ACHN (cell line): ENCODE measurements at regions not wholly inside any gene's neighbourhood (a gene's known extent, or its start where the extent isn't known, plus 50 kb on each side); places are given as distances from the start of the nearest gene placed in this dataset.

ENCODE experiments used
- DNase-seq: peaks from one replicate; pipeline ENCODE4 v3.0.0-alpha.2; 2015
- in situ Hi-C: cut with HindIII; loops from 2 replicates; pipeline ENCODE4 v1.10.0; 2017; ENCODE audit warnings: low sequenced_read_pairs, low pct_ligation_motif_present, low pct_unique_long_range_greater_than_20kb

DNA sequence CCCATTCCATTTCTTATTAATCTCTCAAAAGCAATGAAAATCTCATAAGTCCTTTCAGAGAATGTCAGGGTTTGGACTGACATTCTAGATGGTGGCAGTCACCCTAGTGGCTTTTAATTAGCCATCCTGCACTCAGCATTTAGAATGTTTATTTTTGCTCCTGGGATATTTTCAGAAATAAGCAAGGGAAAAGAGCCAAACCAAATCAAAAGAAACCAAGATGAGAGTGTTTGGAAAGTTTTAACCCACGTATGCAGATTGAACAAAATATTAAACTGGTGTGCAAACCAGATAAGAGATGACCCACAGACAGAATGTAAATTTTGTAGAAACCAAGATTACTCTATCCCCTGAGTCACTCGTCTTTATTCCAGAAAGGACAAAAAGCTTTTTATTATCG, 275.8 kb downstream of the SQOR start:
- DNase-seq, result no peak
- in situ Hi-C loops, result no loop called here

DNA sequence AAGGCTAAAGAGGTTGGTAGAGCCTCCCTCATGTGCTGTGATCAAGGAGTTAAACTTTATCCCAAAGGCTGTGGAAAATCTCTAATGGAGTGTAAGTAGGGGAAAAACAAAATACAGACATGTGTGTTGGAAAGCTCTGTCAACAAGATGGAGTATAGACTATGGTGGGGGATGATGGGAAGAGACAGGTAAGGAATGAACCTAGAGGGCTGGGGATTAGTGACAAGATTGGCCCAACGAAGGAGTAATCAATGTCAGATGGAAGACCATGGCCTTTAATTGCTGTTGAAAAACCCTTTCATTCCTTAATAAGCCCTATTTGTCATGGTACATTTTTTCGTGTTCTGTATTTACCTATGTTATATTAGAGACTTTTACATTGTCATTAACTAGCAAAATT, 278.6 kb downstream of the SQOR start:
- no peak for DNase-seq
- in situ Hi-C loops, result no loop called here

DNA sequence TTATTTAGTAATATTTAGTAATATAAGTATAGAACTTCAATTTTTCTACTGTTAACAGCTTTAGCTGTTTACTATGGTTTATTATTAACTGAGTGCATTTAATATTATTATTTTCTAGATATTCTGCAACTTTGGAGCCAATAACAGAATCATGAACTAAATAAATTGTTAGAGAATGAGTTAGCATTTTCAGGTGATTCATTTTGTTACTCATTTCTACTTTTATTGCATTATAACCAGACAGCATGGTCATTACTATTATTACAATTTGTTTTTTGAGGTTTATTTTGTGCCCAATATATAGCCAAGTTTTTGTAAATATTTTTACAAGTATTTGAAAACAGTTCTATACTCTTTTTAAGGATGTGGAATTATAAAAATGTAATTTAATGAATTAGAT, 279.6 kb downstream of the SQOR start:
- in situ Hi-C loops, result no loop called here
- no peak for DNase-seq

DNA sequence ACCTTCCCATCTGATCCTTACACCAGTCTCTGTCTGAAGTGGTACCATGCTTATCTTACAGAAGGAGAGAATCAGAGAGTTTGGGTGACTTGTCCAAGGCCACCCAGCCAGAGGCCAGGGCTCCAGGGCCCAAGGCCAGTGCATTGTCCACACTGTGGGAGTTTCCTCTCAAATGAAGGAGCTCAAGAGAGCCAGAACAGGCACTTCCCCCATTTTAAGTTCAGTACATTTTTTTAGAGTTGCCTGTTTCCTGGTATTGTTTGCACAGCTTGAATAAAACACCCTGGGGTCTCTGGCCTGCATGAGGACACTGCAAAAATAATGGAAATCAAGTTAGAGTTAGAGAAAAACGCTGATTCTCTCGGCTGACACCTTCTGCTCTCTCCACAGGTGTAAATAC, 284.0 kb downstream of the SQOR start:
- no peak for DNase-seq
- in situ Hi-C loops, result no loop called here

DNA sequence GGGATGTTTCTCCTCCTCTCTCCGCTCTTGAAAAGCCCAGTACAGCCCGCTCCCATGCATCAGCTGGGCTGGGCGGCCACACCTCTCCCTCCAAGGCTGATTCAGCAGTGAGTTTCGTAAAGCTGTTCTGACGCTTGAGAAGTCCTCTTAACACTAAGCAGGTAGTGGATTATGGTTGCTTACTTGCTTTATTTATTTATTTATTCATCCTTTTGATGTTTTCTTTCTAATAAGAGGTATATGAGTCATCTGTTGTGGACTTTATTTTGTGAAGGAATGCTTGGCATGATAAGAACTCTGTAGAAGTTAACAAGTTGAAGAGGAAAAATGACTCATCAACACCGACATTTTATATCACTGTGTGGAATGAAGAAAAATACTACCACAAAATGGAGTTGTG, 285.0 kb downstream of the SQOR start:
- peak; percentile 66 for DNase-seq
- in situ Hi-C loops, result no loop called here

DNA sequence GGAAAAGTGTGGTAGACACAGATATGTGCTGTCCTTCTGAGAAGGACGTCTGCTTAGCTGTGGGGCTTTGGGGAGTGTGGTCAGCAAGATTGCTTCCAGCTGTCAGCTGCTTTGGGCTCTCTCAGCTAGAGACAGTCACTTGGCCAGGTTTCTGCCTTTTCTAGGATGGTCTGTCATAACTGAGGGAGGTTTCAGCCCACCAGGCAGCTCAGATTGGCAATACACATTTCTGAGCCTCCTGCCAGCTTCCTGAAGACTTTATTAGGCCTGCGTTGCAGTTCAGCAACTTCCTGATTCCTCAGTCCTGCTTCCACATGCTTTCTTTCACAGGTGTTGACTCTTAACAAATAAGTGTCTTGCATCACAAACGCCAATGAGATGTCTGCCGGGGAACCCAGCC, 286.5 kb downstream of the SQOR start:
- DNase-seq, result no peak
- in situ Hi-C loops, result no loop called here

DNA sequence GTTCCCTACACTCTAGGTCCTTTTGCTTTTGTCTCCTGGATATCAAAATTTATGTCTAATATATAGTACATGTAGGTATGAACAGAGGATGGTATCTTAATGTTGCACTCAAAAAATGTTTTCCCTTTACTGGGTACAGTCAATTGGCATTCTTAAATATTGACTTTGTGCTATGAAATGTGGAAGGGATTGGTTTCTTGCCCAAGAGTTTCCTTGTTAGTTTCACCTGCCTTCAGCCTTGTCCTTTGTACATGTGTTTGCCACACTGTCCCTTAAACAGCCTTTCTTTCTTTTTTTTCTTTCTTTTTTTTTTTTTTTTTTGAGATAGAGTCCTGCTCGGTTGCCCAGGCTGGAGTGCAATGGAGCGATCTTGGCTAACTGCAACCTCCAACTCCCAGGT, 287.1 kb downstream of the SQOR start:
- in situ Hi-C loops, result no loop called here
- no peak for DNase-seq

DNA sequence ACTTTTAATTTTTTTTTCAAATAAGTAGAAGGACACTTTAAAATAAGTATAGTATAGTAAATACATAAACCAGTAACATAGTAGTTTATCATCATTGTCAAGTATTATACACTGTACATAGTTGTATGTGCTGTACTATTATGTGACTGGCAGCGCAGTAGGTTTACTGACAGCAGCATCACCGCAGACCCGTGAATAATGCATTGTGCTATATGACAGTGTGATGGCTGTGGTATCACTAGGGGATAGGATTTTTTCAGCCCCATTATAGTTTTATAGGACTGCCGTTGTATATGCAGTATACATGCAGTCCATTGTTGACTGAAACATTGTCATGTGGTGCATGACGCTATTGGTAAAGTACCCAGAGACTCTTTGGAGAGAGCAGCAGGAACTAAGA, 306.5 kb downstream of the SQOR start:
- no peak for DNase-seq
- in situ Hi-C loops, result no loop called here

DNA sequence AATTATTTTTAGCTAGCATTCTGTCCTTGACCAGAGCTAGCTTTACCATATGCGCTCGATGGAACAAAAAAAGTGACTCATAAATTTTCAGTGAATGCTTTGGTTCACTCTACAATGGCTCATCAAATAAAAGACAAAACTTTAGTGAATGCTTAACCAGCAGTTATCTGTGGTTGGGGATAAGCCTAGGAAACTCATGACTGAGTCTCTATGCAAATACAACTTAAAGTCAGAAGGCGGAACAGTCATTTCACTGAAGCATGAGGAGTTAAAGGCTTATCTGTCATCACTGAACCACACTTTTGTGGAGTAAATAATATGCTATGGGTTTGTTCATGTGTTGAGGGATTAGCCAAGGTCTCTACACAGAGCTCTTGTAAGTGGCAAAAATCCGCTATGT, 308.4 kb downstream of the SQOR start:
- in situ Hi-C loops, result no loop called here

DNA sequence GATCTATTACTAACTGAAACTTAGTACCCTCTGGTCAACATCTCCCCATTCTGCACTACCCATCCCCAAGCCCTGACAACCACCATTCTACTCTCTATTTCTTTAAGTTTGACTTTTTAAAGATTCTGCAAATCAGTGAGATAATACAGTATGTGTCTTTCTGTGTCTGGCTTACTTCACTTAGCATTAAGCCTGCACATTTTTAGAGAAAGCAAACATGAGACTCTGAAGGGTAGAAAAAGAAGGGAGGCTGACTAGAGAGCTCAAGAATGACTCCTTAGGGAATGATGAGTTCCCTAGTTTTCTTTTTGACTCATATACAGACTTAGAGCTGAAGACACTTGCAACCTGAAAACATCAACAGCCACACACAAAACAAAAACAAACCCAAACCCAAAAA, 311.3 kb downstream of the SQOR start:
- in situ Hi-C loops, result no loop called here
- no peak for DNase-seq

More for the DNA sequence above, 308.4 kb downstream of the SQOR start:
- DNase-seq, result peak; percentile 92

DNA sequence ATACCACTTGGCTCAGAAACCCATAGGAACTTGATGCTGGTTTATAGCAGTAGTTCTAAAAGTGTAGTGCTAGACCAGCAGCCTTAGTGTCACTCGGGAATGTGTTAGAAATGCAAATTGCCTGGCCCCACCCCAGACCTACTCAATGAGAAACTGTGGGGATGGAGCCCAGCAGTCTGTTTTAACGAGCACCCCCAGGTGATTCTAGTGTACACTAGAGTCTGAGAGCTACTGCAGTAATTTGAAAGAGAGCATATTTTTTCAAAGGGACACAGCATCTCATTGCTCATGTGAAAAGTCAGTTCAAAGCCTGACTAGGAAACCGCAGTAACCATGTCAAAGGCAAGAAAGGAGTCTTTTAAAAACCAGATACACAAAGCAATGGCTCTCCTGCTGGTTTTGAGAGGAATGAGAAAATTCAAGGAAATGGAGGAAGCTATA, 313.4 kb downstream of the SQOR start:
- in situ Hi-C loops, result no loop called here
- no peak for DNase-seq

DNA sequence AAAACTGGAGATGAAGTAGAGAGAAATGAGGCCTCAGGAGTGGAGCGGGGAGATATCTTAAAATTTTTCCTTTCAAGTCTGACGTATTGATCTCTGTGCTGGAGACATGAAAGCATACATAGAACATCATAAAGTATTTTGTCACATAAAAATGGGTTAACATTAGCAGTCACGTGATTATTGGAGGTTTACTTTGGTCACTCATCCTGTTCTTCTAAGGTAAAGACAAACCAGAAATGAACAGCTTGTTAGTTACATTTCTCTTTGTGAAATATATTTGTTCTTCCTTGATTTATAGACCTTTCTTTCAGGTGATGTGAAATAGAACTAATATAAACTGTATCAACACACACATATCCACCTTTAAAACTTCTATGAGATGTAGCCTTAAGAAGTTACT, 324.1 kb downstream of the SQOR start:
- in situ Hi-C loops, result no loop called here
- no peak for DNase-seq

DNA sequence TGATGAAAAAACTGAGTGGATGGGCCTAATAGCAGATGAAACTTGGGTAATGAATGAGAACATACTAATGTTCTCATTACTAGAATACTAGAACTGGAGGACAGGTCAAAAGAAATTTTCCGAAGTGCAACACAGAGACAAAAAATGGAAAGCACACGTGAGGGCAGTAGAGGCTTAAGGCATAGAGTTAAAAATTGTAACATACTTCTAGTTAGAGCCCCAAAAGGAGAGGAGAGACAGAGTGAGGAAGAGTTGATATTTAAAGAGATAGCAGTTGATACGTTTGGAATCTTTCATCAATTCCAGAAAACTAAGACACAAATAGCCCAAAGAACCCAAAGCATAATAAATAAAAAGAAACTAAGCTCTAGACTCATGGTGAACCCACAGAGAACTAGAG, 327.9 kb downstream of the SQOR start:
- no peak for DNase-seq
- in situ Hi-C loops, result no loop called here

DNA sequence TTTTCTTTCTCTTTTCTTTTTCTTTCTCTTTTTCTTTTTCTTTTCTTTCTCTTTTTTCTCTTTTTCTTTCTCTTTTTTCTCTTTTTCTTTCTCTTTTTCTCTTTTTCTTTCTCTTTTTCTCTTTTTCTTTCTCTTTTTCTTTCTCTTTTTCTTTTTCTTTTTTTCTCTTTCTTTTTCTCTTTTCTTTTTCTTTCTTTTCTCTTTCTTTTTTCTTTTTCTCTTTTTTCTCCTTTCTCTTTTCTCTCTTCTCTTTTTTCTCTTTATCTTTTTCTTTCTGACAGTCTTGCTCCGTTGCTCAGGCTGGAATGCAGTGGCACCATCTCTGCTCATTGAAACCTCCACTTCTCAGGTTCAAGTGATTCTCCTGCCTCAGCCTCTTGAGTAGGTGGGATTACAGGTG, 335.7 kb downstream of the SQOR start:
- in situ Hi-C loops, result no loop called here
- DNase-seq, result no peak

DNA sequence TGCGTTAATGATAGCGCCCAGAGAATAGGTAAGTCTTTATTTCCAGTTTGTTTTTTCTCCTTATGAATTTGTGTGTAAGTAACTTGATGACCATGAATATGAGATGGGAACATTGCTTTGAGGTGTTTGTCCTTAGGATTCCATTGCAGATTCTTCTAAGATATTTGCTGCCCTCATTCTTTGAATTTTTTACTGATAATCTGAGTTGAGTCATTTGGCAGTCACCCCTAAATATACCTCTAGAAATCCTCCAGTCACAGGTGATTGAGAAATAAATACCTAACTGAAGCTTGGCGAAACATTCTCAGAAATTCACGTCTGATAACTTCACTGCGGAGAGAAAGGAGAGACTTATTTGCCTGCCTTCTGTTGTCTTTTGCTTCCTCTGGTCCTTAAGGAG, 345.5 kb downstream of the SQOR start:
- in situ Hi-C loops, result no loop called here
- DNase-seq, result no peak

DNA sequence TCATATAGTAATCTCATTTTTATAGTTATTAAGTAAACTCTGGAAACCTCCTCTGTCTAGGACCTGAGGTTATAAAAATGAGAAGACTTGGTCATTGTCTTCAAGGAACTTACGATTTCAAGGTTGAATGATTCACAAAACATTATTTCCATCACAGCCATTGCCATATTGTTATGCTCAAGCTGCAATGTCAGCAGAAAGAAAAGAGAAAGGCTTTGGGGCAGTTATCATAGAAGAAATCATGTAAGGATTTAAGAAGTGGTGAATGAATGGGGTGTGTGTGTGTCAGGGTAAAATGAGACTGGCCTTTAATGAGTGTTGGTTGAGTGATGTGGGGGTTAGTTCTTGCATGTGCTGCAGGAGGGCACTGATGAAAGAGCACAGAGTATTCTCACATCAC, 346.8 kb downstream of the SQOR start:
- no peak for DNase-seq
- in situ Hi-C loops, result no loop called here

DNA sequence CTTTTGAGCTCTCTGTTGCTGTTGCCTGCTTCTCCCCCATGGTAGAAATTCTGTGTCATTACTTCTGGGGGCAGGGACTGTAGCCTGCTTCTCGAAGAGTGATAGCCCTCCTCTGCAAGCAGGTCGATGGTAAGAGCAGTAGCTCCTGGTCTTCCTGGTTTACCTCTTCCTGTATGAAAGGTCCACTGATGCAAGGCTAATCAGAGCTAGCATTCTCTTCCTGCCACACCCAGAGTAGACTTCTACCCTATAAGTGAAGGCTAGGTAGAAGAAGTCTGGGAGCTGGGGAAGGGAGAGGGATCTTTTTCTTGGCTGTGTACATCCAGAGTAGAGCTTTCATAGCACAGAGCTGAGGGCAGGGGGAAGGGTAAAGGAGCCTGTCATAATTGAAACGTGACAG, 357.0 kb downstream of the SQOR start:
- in situ Hi-C loops, result no loop called here

DNA sequence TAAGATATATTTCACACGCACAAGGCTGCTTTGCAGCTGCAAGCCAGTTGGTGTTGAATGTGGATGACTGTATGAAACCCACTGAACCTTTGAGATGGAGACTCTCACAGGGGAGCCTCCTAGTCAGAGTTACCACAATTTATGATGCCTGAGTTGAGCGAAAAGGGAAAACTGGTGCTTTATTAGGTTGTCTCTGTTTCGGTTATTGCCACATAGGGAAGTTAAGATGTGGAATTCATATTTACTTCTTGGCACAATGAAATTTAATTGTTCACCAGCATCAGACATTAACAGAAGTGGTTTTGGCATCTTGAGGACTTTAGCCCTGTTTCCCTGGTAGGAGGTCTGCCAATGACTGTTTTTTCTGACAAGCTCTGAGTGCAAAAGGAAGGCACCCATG, 358.2 kb downstream of the SQOR start:
- in situ Hi-C loops, result no loop called here

More for the DNA sequence above, 357.0 kb downstream of the SQOR start:
- DNase-seq, result no peak

DNA sequence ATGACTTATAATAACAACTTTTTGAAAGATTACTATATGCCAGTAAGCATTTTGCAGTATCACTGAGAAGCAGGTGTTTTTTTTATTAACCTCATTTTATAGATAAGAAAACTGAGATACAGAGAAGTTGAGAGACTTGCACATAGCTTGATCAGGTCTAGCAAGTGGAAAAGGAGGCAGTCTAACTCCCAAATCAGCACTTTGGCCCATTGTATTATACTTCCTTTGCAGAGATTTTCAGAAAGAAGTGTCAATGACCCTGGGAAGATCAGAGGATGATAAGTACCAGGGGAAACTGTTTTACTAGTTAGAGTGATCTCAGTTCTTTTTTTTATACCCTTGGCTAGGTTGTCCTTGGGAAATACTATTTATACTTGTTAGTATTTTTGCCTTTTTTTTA, 358.7 kb downstream of the SQOR start:
- in situ Hi-C loops, result no loop called here
- no peak for DNase-seq

More for the DNA sequence above, 358.2 kb downstream of the SQOR start:
- DNase-seq, result no peak

DNA sequence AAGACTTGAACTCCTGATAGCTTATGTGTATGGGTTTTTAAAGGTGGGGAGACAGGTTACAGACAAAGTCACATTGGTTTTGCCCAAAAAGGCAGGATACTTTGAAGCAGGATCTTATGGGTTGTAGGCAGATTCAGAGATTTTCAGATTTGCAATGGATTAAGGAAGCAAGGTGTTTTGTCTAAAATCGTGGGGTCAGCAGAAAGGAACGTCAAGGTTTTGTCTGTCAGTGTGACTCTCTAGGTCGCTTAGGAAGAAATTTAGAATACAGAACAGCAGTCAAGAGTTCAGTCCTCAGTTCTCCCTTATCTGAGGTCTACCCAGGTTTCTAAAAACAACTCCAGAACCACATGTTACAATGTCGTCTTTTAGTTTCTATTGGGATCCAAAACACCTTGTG, 361.0 kb downstream of the SQOR start:
- in situ Hi-C loops, result no loop called here
- DNase-seq, result no peak

DNA sequence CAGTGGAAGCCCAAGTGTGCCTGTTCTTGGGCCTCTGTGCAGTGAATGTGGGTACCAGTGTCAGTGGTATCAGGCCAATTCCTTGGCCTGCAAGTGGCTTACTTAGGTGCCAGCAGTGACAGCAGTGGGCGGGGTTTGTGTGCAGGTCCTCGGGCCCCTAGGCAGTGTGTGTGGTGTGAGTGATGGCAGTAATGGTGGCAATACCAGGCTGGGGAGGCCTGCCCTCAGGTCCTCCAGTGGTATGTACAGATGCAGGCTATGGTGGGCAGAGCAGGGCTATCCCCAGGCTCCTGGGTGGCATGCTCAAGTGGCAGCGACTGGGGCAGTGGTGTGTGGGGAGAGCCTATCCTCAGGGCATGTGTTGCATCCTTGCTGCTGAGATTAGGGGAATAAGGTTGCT, 379.7 kb downstream of the SQOR start:
- in situ Hi-C loops, result no loop called here
- DNase-seq, result no peak
